Dedifferentiated amniotic fluid mesenchymal stem cell (primary cell): ENCODE measurements at regions not wholly inside any gene's neighbourhood (a gene's known extent, or its start where the extent isn't known, plus 50 kb on each side); places are given as distances from the start of the nearest gene placed in this dataset.

Source experiments
- DNase-seq: peaks from one replicate; pipeline ENCODE4 v3.0.0-alpha.2; 2016; ENCODE audit errors: extremely low spot score

DNA sequence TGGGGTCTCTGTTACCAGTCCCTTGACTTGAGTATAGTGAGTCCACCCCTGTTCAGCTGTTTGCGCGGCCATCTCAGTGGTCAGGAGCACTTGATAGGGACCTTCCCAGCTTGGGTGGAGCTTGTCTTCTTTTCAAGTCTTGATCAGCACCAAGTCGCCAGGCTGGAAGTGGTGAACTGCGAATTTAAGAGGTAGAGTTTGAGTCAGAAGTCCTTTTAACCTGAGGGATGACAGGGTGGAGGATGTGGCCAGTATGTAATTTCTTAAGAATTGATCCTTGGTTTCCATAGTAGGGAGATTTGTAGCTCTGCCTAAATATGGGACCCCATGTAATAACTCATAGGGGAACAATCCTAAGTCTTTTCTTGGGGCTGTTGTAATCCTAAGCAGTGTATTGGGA, 86.3 kb upstream of the XCR1 start:
- no peak for DNase-seq

DNA sequence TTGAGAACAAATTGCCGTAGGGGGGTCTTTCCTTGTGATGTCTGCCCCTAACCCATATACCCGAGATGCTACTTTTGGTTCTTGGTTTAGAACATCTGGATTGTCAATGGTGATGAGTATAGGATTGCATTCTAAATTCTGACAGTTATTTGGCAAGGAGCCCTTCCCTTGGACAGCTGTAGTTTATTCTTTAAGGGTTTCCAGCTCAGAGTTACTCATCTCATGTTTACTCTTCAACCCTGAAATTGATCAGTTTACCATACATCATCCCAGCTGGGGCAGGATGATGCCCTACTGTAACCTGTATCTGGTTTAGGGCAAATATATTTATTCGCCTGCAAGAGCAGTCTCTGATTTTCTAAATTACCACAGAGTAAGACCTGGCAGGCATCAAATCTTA, 85.7 kb upstream of the XCR1 start:
- no peak for DNase-seq

DNA sequence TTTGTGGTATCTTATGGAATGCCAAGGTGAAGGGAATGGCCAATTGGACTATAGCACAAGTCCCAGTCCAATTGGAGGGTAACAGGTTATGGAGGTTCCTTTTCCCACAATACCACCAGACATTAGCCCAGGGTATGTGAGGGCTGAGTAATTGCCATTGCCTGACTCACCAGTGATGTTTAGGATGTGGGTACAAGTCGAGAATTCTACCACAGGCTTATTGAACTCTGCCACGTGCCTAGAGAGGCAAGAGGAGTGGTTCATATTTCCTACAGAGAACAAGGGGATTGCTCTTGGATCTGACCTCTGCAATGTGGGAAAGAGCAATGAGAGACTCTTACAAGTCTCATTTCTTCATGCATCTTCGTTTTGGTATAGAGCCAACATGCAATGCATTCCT, 85.0 kb upstream of the XCR1 start:
- DNase-seq, result no peak

DNA sequence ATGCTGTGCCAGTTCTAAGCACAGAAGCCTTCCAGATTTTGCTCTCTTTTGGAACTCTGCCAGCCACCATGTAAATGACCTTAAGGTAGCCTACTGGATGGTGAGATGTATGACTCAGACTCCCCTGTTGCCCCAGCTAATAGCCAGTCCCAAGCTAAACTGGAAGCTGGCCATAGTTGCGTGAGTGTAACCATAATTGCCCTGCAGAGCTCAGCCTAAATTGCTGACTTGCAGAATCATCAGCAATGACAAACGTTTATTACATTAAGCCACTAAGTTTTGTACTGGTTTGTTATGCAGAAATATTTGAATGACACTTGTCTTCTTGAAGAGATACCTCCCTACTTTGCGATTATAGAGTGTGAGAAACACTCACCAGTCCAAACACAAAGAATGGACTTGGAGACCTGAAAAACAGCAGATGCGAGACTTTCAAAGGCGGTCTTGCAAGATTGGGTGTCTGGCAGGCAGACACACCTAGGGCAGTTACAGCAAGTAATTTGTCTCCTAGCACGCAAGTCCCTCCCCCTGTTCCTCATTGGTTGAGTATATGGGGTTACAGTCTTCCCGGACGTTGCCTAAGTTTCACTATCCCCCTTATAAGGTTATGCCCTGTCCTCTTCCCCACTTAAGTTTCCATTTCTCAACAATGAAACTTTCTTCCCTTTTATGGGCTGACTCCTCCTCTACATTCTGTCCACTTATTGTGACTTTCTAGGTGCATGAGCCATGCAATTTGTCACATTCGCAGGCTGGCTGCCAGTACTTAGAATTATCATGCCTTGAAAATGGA, 83.6 kb upstream of the XCR1 start:
- DNase-seq, result no peak

DNA sequence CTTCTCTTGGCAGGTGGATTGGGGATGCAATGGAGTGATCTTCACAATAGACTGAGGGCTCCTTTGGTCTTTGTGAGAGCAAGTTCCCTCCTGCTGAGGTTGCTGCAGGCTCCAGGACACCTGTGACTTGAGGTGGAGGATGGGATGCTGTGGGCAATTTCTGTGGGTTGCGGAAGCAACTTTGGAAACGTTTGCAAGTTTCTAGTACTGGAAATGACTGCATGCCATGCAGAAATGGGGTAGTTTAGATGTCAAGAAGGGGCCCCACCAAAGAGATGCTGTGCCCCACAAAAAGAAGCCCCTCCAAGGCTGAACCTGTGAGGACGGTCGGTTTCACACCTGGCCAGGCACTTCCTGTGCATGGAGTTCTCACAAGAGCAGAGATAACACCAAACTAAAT, 80.4 kb upstream of the XCR1 start:
- no peak for DNase-seq

DNA sequence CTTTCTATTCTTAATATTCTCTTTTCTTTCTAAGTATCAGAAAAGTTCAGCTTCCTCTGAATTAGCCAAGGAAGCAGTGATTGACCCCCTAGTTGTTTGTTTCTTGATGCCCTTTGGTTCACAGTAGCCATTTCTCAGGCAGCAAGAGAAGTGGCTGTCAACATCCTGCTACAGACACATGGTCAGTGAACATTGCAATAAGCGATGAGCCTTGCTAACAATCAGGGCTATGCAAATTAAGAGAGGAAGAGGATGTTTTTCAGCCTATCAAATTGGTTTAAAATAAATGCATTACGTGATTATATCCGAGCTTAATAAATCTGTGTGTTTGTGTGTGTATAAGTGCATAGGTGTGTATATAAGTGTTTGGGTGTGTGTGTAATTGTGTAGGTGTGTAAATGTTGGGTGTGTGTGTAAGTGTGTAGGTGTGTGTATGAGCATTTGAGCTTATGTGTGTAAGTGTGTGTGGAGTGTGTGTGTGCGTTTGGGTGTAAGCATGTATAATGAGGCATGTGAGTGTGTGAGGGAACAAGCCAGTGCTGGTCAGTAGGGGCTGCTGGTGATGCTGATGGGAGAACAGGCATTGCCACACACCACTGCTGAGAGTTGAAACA, 78.1 kb upstream of the XCR1 start:
- DNase-seq, result no peak

DNA sequence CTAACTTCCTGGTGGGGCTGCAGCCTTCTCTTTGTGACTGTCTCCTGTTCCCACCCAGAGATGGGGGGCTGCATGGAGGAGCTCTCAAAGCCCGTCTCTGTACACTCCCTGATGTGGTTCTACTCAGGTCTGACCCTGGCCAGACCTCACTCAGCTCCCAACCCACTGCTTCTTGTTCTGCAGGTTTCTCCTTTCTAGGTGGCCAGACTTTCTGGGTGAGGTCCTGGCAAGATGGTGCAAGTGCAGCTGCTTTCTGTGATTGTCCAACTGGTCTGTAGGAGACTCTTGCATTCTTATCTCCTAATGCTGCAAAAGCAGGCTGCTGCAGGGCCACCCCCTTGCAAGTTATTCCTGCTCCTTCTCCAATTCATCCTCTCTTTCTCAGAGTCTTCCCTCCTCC, 77.4 kb upstream of the XCR1 start:
- no peak for DNase-seq

DNA sequence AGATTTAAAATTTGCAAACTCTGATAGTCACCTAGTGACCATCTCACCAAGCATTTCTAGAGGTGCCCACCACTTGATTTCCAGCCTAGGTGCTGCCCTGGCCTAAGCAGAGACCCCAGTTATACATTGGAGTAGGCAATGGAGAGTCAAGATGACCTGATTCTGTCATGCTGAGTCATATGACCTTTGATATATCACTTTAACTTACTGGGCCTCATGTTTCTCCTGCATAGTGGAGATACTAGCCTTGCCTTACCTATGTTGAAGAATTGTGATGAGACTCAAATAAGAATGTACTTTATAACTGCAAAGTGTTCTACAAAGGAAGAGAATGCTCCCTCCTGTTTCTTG, 75.5 kb upstream of the XCR1 start:
- DNase-seq, result no peak

DNA sequence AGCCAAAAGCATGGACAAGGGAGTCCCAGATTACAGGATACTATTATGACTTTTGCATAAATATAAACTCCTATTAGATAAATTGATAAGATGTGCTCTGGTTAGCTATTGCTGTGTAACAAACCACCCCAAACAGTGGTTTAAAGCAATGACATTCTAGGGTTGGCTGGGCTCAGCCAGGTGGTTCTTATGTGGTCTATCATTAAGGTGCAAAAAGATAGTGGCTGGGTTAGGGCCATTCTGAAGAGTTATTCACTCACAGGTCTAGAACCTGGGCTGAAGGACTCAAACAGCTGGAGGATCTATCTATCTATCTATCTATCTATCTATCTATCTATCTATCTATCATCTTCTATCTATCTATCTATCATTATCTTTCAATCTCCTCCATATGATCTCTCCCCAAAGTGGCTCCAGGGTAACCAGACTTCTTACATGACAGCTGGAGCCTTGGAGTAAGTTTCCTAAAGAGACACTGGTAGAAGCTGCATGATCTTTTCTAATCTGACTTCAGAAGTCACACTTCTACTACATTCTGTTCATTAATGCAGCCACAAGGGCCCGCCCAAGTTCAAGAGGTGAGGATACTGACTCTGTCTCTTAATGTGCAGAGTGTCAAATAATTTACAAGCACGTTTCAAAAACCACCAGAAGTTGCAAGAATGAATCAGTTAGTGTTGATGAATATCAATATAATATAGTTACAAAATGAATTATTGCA, 74.9 kb upstream of the XCR1 start:
- DNase-seq, result no peak

DNA sequence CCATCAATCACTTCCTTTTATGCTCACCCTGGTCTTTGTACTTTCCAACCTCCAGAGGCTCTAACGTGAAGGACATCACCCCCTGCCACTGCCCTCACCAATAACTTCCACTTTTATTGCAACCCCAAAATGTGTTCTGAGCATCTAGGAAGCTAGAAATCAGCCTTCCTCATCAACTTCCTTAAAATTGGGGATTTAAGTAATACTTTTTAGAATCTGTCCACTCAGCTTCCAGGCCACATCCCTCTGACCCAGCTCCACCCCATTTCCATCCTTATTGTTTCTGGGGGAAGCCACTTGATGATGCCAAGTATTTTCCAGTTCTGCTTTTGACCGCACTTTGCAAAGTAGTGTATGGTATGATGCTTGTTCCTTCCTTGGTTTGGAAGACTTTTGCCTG, 73.5 kb upstream of the XCR1 start:
- DNase-seq, result no peak

DNA sequence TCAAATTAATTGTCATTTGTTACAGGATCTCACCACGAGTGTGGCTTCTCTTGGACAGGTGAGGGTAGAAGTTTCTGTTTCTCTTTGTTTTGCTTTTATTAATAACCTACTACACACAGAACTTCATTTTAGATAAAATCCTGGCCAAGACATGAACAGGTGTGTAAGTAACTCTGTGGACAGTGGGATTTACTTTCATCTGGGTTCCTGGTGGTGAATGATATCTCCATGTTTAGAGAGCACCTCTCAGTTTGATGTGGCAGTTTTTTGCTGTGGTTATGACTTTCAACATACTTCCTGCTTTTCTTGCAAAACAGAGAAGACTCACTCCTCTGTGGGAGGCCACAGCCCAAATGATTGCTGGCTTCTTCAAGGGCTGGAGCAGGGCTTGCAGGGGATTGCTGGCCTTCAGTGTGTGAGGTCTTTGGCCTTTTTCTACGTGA, 71.1 kb upstream of the XCR1 start:
- no peak for DNase-seq

DNA sequence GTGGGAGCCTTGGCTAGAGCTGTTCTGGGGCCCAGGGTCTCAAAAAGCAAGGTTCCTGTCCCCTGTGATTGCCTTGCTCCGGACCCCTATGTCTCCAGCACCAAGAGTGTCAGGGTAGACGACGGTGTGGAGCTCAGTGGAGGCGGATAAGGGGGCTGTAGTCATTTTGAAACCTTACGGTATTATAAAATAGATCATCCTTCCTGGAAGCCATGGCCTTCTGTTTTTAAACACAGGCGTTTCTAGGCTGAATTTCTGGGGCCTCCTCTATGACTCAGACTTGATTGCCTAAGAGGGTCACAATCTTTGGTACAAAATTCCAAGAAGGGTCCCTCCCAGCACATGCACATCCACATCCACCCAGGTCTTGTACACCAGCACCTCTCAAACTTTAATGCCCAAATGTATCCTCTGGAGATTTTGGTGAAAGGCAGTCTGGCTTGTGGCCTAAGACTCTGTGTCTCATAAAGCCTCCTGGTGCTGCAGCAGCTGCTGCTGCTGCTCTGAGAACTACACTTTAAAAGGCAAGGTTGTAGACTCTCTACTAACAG, 70.5 kb upstream of the XCR1 start:
- DNase-seq, result no peak

DNA sequence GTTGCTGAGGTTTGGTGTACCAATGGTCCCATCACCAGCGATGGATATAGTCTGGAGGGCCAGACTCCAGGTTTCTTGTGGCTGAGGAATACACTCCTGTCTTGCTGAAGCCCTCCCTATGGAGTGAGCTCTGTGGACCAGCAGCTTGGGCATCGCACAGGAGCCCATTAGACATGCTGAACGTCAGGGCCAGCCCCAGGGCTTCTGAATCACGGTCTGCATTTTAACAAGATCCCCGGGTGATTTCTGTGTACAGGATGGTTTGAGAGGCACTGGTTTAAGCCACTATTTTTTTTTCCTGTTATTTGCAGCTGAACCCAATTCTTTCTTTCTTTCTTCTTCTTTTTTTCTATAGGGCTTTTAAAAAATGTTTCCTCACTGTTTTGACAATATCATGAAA, 69.5 kb upstream of the XCR1 start:
- no peak for DNase-seq

DNA sequence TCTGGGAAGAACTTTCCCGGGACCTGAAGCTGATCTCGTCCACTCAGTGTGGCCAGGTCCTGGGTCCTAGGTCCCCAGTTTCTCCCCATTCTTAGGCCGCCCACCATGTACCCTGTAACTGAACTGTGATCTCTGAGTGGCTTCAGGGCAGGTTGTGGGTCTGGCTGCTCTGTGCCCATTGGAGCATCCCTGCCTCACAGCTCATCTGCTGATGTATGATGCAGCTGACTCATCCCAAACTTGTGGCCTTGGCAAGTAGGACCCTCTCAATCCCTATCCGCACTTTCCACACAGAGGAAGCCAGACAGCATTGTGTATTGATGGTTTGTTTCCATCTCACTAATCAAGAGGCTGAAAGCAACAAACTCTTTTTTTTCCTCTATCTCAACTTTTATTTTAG, 69.1 kb upstream of the XCR1 start:
- DNase-seq, result no peak

DNA sequence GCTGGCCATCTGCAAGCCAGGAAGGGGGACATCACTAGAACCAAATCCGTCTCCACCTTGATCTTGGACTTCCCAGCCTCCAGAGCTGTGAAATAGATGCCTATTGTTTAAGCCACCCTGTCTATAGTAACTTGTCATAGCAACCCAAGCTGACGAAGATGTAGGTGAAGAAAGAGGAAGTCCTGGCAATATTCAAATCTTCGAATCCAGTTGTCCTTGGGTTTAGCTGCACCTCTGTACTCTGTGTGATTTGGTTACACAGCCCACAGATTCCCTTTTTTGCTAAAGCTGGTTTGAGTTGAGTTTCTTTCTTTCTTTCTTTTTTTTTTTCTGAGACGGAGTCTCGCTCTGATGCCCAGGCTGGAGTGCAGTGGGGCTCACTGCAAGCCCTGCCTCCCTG, 68.0 kb upstream of the XCR1 start:
- no peak for DNase-seq

DNA sequence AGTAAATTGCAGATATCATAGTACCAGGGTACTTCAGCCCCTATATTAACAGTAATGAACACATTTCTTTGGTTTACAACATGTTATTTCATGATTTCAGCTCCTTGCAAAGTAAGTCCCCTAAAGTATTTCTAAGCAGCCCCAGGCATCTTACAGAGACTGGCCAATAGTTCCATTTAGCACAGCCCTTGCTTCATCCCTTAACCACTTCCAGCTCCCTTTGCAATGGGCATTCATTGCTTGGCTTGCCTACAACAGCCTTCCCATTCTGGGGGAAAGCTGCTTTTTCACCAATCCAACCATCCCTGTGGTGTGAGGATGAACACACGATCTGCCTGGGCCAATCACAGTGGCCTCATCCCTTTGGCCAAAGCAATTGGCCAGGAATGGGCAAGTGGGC, 67.2 kb upstream of the XCR1 start:
- no peak for DNase-seq

DNA sequence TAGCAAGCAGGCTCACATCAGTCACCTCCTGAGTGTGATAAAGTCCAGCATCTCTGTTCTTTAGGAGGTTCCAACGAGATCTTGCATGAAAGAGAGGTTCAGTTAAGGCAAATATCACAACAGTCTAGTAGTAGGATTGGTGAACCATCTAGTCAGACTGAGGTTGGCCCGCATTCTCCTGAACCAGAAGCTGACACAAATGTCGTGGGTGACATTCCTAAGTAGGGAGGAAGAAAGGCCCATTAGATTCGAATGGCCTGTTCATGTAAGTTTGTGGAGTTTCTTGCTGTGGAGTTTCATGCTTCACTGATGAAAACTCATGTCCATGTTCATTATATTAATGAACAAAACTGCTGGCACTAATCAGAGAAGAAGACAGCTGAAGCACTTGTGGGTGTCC, 66.7 kb upstream of the XCR1 start:
- no peak for DNase-seq

DNA sequence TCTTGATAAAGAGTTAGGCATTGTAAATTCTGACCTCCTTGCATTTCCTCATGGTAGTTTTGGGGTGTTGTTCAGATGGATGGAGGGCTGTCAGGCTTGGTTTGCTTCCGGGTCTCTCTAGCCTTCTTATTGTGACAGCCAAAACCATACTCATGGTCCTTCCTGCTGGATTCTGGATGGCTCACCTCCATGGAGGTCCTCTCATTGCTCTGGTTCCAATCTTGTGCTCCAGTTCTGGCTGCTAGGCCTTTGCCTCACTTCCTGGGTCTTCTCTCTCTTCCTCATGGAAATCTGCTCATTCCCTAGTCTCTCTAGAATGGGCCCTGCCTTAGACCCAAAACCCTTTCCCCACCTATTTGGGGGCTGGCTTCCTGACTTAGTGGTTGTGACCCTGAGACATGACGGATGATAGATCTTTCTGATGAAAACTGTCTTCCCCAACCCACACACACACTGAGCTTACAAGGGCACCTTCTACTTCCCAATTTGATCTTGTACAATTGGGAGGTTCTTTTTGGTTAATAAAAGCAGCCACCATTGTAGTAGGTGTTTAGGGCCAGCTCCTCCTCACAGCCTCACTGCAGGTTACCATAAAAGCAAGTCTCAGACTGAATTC, 66.2 kb upstream of the XCR1 start:
- no peak for DNase-seq

DNA sequence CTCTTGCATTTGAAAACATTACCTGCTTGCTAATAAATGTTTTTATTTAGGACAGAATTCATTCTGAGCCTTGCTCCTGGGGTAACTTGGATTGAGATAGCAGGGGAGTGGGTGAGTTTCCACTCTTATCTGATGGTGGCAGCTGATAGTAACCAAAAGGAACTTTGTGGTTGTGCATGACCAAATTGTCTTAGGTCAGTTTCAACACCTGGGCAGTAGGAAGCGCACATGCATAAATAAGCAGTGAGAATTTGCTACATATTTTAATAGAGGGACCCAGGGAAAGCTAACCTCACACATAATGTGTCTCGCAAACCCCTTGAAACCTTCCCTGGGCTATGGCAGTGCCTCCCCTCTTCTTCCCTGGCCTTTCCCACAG, 65.4 kb upstream of the XCR1 start:
- no peak for DNase-seq

DNA sequence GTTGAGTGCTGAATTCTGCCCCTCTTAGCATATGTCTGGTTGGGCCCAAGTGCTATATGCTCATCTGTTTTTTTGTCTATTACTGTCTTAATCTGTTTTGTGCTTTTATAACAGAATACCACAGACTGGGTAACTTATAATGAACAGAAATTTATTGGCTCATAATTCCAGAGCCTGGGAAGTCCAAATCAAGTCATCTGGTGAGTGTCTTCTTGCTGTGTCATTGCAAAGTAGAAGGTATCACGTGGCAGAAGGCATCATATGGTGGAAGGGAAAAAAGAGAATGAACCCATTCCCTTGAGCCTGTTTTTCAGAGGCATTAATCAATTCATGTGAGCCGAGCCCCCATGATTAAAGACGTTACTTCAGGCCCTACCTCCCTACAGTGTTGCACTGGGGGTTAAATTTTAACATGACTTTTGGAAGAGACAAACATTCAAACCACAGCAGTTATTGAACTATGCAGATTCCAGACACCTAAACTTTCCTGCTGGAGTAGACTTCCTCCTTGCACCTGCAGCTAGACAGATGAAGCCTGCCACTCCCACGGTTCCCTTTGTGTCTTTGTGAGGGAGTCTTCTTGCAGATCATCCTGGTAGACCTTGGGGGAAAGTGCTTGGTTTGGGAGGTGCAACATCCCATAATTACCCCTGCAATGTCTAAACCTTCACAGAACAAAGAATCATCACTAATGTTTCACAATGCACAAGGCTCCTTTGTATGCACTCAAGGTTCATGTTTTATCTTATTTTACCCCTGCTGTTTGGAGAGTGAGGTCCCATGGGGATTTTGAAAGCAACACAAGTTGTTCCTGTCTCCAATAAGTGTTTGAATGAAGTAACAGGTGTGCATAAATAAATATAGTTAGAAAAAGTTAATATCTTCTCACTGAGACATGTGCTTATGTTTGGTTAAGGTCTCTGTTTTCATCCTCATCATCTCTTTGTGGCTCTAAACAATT, 64.7 kb upstream of the XCR1 start:
- no peak for DNase-seq

DNA sequence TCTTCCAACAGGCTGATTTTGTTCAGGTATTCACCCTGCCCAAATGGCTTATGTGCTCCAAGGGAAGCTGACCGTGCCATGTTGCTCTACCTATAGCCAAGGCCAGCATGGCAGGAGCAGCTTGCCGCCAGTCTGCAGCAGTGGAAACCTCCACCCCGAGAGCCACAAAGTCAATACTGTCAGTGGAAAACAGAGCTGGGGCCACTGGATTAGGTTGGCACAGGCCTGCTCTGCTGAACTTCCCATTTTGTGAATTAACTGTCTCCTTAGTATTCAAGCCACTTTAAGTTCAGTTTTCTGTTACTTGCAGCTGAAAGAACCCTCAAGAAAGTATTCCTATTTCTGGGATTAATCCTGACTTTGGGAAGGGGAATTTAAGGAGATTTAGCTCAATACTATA, 63.8 kb upstream of the XCR1 start:
- no peak for DNase-seq
